ENCODE measurements at regions not wholly inside any gene's neighbourhood (a gene's known extent, or its start where the extent isn't known, plus 50 kb on each side); places are given as distances from the start of the nearest gene placed in this dataset.

GRCh38 chrX:145751943-145752342, 65.7 kb upstream of the SLITRK2 start:
- no peak overlapping the region for H3K4me3 ChIP-seq (ENCODE audit: low read length)
- no peaks in the 10 kb centered on the region for H3K4me1 ChIP-seq (ENCODE audit: control insufficient read depth, low read length)
- TF ChIP-seq EZH2phosphoT487 (IDR thresholded peaks at IDR 0.05; ENCODE audit: borderline replicate concordance, low read length): no peak
- TF ChIP-seq CTCF (IDR thresholded peaks at IDR 0.05; ENCODE audit: low read depth, low read length, poor library complexity, severe bottlenecking): no peak
- H3K9me3 ChIP-seq (ENCODE audit: control insufficient read depth, insufficient read depth, low read length): no peaks in the 10 kb centered on the region
- H3K9me2 ChIP-seq (replicated peaks; ENCODE audit: control insufficient read depth, low read length): no peaks in the 10 kb centered on the region
- H3K27me3 ChIP-seq (ENCODE audit: control insufficient read depth, low read length): no peaks in the 10 kb centered on the region
- H3K79me2 ChIP-seq (ENCODE audit: control insufficient read depth, low read length): no peaks in the 10 kb centered on the region
- H3K27ac ChIP-seq (ENCODE audit: low read depth, low read length): no peak overlapping the region
- no peaks in the 10 kb centered on the region for H3K36me3 ChIP-seq (ENCODE audit: control insufficient read depth, low read length)
- no peaks in the 10 kb centered on the region for H4K20me1 ChIP-seq (ENCODE audit: control insufficient read depth, insufficient read depth, low read depth, low read length)
- no peaks in the 10 kb centered on the region for H3F3A ChIP-seq (ENCODE audit: control insufficient read depth, insufficient read depth)
- no peak overlapping the region for H3K4me2 ChIP-seq (ENCODE audit: low read length)

Data from DOHH2 (cell line).